ENCODE measurements at regions not wholly inside any gene's neighbourhood (a gene's known extent, or its start where the extent isn't known, plus 50 kb on each side); places are given as distances from the start of the nearest gene placed in this dataset.

GRCh38 chr20:57091748-57092111 is 174.7 kb downstream of the BMP7 start:
- peak overlapping the region; percentile 36 for H3K4me2 ChIP-seq (ENCODE audit: low read length)
- RAD21 ChIA-PET (ENCODE audit: low non-redundant PET in 1 of 2, low total read pairs in 2 of 2, uncharacterized antibody in 2 of 2, unreplicated experiment in 2 of 2), result interaction anchor here (0.7 to 1.2 kb wide), 7 partner anchors 238 to 257 kb away, joined by 3 to 8 read pairs (median 3); partner anchors contain the start of gene SPO11 (in 1 of the 2)
- H3K9me3 ChIP-seq (ENCODE audit: control insufficient read depth in 1 of 2, insufficient read depth in 1 of 2, low read depth in 1 of 2, low read length in 2 of 2), result no peaks in the 10 kb centered on the region
- H3K4me3 ChIP-seq (replicated peaks in 1 of 2; ENCODE audit: low read depth in 1 of 2, low read length in 2 of 2), result no peak overlapping the region
- H3K4me1 ChIP-seq (ENCODE audit: control insufficient read depth in 1 of 2, insufficient read depth in 2 of 2, low read length in 2 of 2), result peaks cover 2 to 23% of the 10 kb centered on the region in 2 experiments; a peak in 2 of 4 replicates
- H3K9me2 ChIP-seq (ENCODE audit: insufficient read depth), result no peaks in the 10 kb centered on the region
- no peaks in the 10 kb centered on the region for H4K20me1 ChIP-seq (ENCODE audit: insufficient read depth)
- CTCF ChIA-PET, result interaction anchor here (0.6 to 3.2 kb wide), 10 partner anchors 11 to 257 kb away, joined by 3 to 100 read pairs (median 4); no protein-coding TSS in a partner anchor
- no peak for DNase-seq (ENCODE audit: low read depth, low spot score)
- no peaks in the 10 kb centered on the region for H3K27me3 ChIP-seq (ENCODE audit: insufficient read depth, low read length)
- no peaks in the 10 kb centered on the region for H3K79me2 ChIP-seq (ENCODE audit: insufficient read depth, low read length)
- H3K27ac ChIP-seq (ENCODE audit: low read depth, low read length), result no peak overlapping the region
- BruUV-seq (replicated peaks), result no TSS peak
- no peak for TF ChIP-seq CBX3 (IDR thresholded peaks at IDR 0.05; ENCODE audit: low read depth)
- TF ChIP-seq TCF7L2 (IDR thresholded peaks at IDR 0.05; ENCODE audit: borderline replicate concordance, extremely low read depth, insufficient read depth, insufficient read length), result no peak
- TF ChIP-seq, protein P1, sequence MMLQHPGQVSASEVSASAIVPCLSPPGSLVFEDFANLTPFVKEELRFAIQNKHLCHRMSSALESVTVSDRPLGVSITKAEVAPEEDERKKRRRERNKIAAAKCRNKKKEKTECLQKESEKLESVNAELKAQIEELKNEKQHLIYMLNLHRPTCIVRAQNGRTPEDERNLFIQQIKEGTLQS (IDR thresholded peaks at IDR 0.05), result no peak
- no peak overlapping the region for H2AFZ ChIP-seq (ENCODE audit: low read depth, low read length, poor library complexity, severe bottlenecking)
- intact Hi-C loops (cut with micrococcal nuclease), result loop anchor here (1.0 to 2.0 kb wide), 3 partner anchors 241 to 403 kb away; no protein-coding TSS in a partner anchor
- no peak overlapping the region for H3K9ac ChIP-seq (ENCODE audit: low read length)
- no peaks in the 10 kb centered on the region for H3K36me3 ChIP-seq (ENCODE audit: control insufficient read depth in 1 of 2, insufficient read depth in 2 of 2, low read length in 2 of 2)
- ATAC-seq, result no peak
- POLR2A ChIA-PET, result no interaction called here

GRCh38 chr20:57092112-57092899 is 174.1 kb downstream of the BMP7 start:
- ChIA-PET RAD21 (ENCODE audit: low non-redundant PET in 1 of 2, low total read pairs in 2 of 2, uncharacterized antibody in 2 of 2, unreplicated experiment in 2 of 2) (interaction anchor here (0.7 to 1.2 kb wide), 7 partner anchors 237 to 256 kb away, joined by 3 to 8 read pairs (median 3); partner anchors contain the start of gene SPO11 (in 1 of the 2)), CTCF (interaction anchor here (0.6 to 3.2 kb wide), 11 partner anchors 11 to 257 kb away, joined by 3 to 100 read pairs (median 4); no protein-coding TSS in a partner anchor), POLR2A (no interaction called here)
- peak overlapping the region; percentile 75 for H2AFZ ChIP-seq (ENCODE audit: low read depth, low read length, poor library complexity, severe bottlenecking)
- H3K36me3 ChIP-seq (ENCODE audit: control insufficient read depth in 1 of 2, insufficient read depth in 2 of 2, low read length in 2 of 2), result no peaks in the 10 kb centered on the region
- no peaks in the 10 kb centered on the region for H4K20me1 ChIP-seq (ENCODE audit: insufficient read depth)
- H3K4me2 ChIP-seq (ENCODE audit: low read length), result peak overlapping the region; percentile 36
- no peaks in the 10 kb centered on the region for H3K9me2 ChIP-seq (ENCODE audit: insufficient read depth)
- no peaks in the 10 kb centered on the region for H3K79me2 ChIP-seq (ENCODE audit: insufficient read depth, low read length)
- no TSS peak for BruUV-seq (replicated peaks)
- ATAC-seq, result peak; percentile 80
- no peaks in the 10 kb centered on the region for H3K27me3 ChIP-seq (ENCODE audit: insufficient read depth, low read length)
- intact Hi-C loops (cut with micrococcal nuclease), result loop anchor here (1.0 to 2.0 kb wide), 3 partner anchors 240 to 402 kb away; no protein-coding TSS in a partner anchor
- peak; percentile 44 for DNase-seq (ENCODE audit: low read depth, low spot score)
- peaks cover 2 to 20% of the 10 kb centered on the region in 2 experiments; a peak in 2 of 4 replicates for H3K4me1 ChIP-seq (ENCODE audit: control insufficient read depth in 1 of 2, insufficient read depth in 2 of 2, low read length in 2 of 2)
- no peak overlapping the region for H3K9ac ChIP-seq (ENCODE audit: low read length)
- no peak overlapping the region for H3K4me3 ChIP-seq (replicated peaks in 1 of 2; ENCODE audit: low read depth in 1 of 2, low read length in 2 of 2)
- H3K27ac ChIP-seq (ENCODE audit: low read depth, low read length), result no peak overlapping the region
- no peaks in the 10 kb centered on the region for H3K9me3 ChIP-seq (ENCODE audit: control insufficient read depth in 1 of 2, insufficient read depth in 1 of 2, low read depth in 1 of 2, low read length in 2 of 2)
- peak; percentile 86 for TF ChIP-seq RAD21 (IDR thresholded peaks at IDR 0.05; ENCODE audit: low read depth)
- TF ChIP-seq EZH2 (IDR thresholded peaks at IDR 0.05), result no peak
- no peak for TF ChIP-seq ELF1 (IDR thresholded peaks at IDR 0.05; ENCODE audit: borderline replicate concordance, low read depth)
- no peak for TF ChIP-seq SP1 (IDR thresholded peaks at IDR 0.05; ENCODE audit: low read depth)
- TF ChIP-seq YY1 (IDR thresholded peaks at IDR 0.05; ENCODE audit: extremely low read depth, insufficient replicate concordance, low read depth, low read length), result no peak
- no peak for TF ChIP-seq FOSL1 (IDR thresholded peaks at IDR 0.05; ENCODE audit: low read depth)
- TF ChIP-seq JUND (IDR thresholded peaks at IDR 0.05), result no peak
- no peak for TF ChIP-seq ZFX (IDR thresholded peaks at IDR 0.05)
- no peak for TF ChIP-seq EZH2phosphoT487 (IDR thresholded peaks at IDR 0.05; ENCODE audit: borderline replicate concordance)
- TF ChIP-seq REST (IDR thresholded peaks at IDR 0.05; ENCODE audit: low read depth), result no peak
- peak; percentile 19 for TF ChIP-seq TCF7L2 (IDR thresholded peaks at IDR 0.05; ENCODE audit: borderline replicate concordance, extremely low read depth, insufficient read depth, insufficient read length)
- no peak for TF ChIP-seq ZNF274 (IDR thresholded peaks at IDR 0.05; ENCODE audit: low read depth, low read length)
- TF ChIP-seq SIN3A (IDR thresholded peaks at IDR 0.05; ENCODE audit: low read depth), result no peak
- TF ChIP-seq, protein P1 (IDR thresholded peaks at IDR 0.05), result no peak
